CD14-positive monocyte (primary cell): ENCODE measurements at regions not wholly inside any gene's neighbourhood (a gene's known extent, or its start where the extent isn't known, plus 50 kb on each side); places are given as distances from the start of the nearest gene placed in this dataset.

Source experiments
- DNase-seq, 3 donors: peaks; one replicate each; pipeline ENCODE4 v3.0.0-alpha.2; 2011 to 2022
- H2AFZ ChIP-seq: 2 replicates; pipeline ENCODE4 v1.6.0; 2012; ENCODE audit warnings: mild to moderate bottlenecking, low read depth, low read length, inconsistent platforms; ENCODE audit not compliant: insufficient read depth, poor library complexity, severe bottlenecking
- H3K27ac ChIP-seq, 2 donors: 1 replicate in 1 of 2; 2 replicates in 1 of 2; pipeline ENCODE4 v1.5.1; 2012 to 2013; ENCODE audit warnings: low read length in 2 of 2, control low read depth in 1 of 2, inconsistent platforms in 1 of 2, low read depth in 1 of 2, mild to moderate bottlenecking in 1 of 2
- H3K27me3 ChIP-seq, 2 donors: one replicate each; pipeline versions ENCODE4 v1.6.0 to v1.6.1; 2011 to 2013; ENCODE audit warnings: low read length in 2 of 2; ENCODE audit not compliant: control insufficient read depth in 2 of 2, insufficient read depth in 2 of 2
- H3K36me3 ChIP-seq, 2 donors: replicated peaks in 1 of 2; 1 replicate in 1 of 2; 2 replicates in 1 of 2; pipeline versions ENCODE4 v1.5.1 to v1.6.1; 2012 to 2013; ENCODE audit warnings: low read length in 2 of 2, control low read depth in 1 of 2, inconsistent platforms in 1 of 2, mild to moderate bottlenecking in 1 of 2; ENCODE audit not compliant: insufficient read depth in 2 of 2, control insufficient read depth in 1 of 2
- H3K4me1 ChIP-seq, 2 donors: 1 replicate in 1 of 2; 2 replicates in 1 of 2; pipeline versions ENCODE4 v1.5.1 to v1.6.1; 2012 to 2013; ENCODE audit warnings: low read length in 2 of 2, control low read depth in 1 of 2, inconsistent platforms in 1 of 2, mild to moderate bottlenecking in 1 of 2, moderate library complexity in 1 of 2; ENCODE audit not compliant: insufficient read depth in 2 of 2, control insufficient read depth in 1 of 2
- H3K4me2 ChIP-seq: replicated peaks from 2 replicates; pipeline ENCODE3; 2012; ENCODE audit warnings: low read length, moderate library complexity, mild to moderate bottlenecking; ENCODE audit not compliant: poor library complexity, severe bottlenecking; ENCODE audit errors: extremely low read depth
- H3K4me3 ChIP-seq, 3 experiments: fragments of 200-600 bp in 1 of 3; sonication (generic) in 1 of 3; replicated peaks in 1 of 3; 1 replicate in 2 of 3; 2 replicates in 1 of 3; pipeline ENCODE4 v1.5.1; 2011 to 2013; ENCODE audit warnings: low read length in 3 of 3, mild to moderate bottlenecking in 3 of 3, control low read depth in 2 of 3, low read depth in 2 of 3, inconsistent platforms in 1 of 3, moderate library complexity in 1 of 3
- H3K79me2 ChIP-seq: 2 replicates; pipeline ENCODE4 v1.6.0; 2012; ENCODE audit warnings: mild to moderate bottlenecking, control low read depth, inconsistent platforms, low read length, moderate library complexity; ENCODE audit not compliant: insufficient read depth
- H3K9ac ChIP-seq: 2 replicates; pipeline ENCODE4 v1.6.0; 2017; ENCODE audit warnings: low read length, mild to moderate bottlenecking; ENCODE audit not compliant: insufficient read depth, poor library complexity, severe bottlenecking
- H3K9me3 ChIP-seq, 2 donors: replicated peaks in 1 of 2; 1 replicate in 1 of 2; 2 replicates in 1 of 2; pipeline versions ENCODE4 v1.5.1 to v1.6.1; 2012 to 2013; ENCODE audit warnings: low read length in 2 of 2, control low read depth in 1 of 2; ENCODE audit not compliant: control insufficient read depth in 1 of 2, insufficient read depth in 1 of 2
- H4K20me1 ChIP-seq: 2 replicates; pipeline ENCODE4 v1.6.0; 2012; ENCODE audit warnings: mild to moderate bottlenecking, low read length, control low read depth, moderate library complexity; ENCODE audit not compliant: insufficient read depth
- H3K27ac Mint-ChIP-seq, 7 donors: one replicate each; pipeline ENCODE4 v1.8.0; 2020; ENCODE audit warnings: mild to moderate bottlenecking in 7 of 7, mixed read lengths in 7 of 7, moderate library complexity in 6 of 7, inconsistent platforms in 2 of 7
- H3K27me3 Mint-ChIP-seq, 3 donors: one replicate each; pipeline ENCODE4 v1.8.0; 2021 to 2022; ENCODE audit warnings: low read depth in 3 of 3, mild to moderate bottlenecking in 3 of 3, mixed read lengths in 3 of 3, moderate library complexity in 3 of 3, inconsistent platforms in 1 of 3
- H3K36me3 Mint-ChIP-seq, 2 donors: one replicate each; pipeline ENCODE4 v1.8.0; 2020; ENCODE audit warnings: mixed read lengths in 2 of 2, inconsistent platforms in 1 of 2, mild to moderate bottlenecking in 1 of 2
- H3K4me1 Mint-ChIP-seq: one replicate; pipeline ENCODE4 v1.8.0; 2020; ENCODE audit warnings: mild to moderate bottlenecking, mixed read lengths
- H3K4me3 Mint-ChIP-seq, 2 donors: one replicate each; pipeline ENCODE4 v1.8.0; 2020; ENCODE audit warnings: mild to moderate bottlenecking in 2 of 2, mixed read lengths in 2 of 2, moderate library complexity in 1 of 2
- H3K9me3 Mint-ChIP-seq, 7 donors: one replicate each; pipeline ENCODE4 v1.8.0; 2020 to 2022; ENCODE audit warnings: mixed read lengths in 7 of 7, mild to moderate bottlenecking in 6 of 7, moderate library complexity in 6 of 7, inconsistent platforms in 2 of 7
- WGBS: methylation state at CpG from one replicate; pipeline ENCODE4 v1.1.5; 2013; ENCODE audit warnings: missing lambda C conversion rate; ENCODE audit not compliant: insufficient coverage; 5-methylcytosine and 5-hydroxymethylcytosine counted together
- intact Hi-C, 2 donors: fragments of 100-400 bp; cut with micrococcal nuclease; formaldehyde crosslinking; loops; one replicate each; pipeline versions ENCODE4 v1.15.0 to v1.15.1; 2023
- TF ChIP-seq, protein P1 (sequence below): fragments of 200-600 bp; IDR thresholded peaks from one replicate; pipeline ENCODE4 v1.8.0; 2022; ENCODE audit warnings: antibody characterized with exemption, mild to moderate bottlenecking

DNA sequence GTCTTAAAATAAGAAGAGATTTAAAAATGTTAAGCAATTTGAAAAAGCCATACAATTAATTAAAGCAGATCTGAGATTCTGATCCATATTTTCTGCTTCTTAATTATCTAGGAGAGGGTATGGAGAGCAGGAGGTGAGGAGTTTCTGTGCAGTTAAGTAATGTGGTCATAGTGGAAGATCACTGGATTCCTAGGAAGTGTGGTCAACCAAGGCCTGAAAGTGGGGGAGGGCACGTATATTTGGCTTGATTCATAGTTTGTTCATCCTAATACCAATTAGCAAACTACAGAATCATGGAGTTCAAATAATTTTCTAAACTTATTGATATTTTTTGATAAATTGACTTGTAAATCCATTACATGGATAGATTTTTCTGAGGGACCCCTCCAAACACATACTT is 768.3 kb downstream of the RAPGEF2 start:
- no peak overlapping the region for H3K27ac Mint-ChIP-seq
- Histone ChIP-seq H3K4me2 (no peak overlapping the region), H3K4me3 (no peak overlapping the region), H3K4me1 (no peaks in the 10 kb centered on the region), H3K36me3 (no peaks in the 10 kb centered on the region), H3K79me2 (no peaks in the 10 kb centered on the region), H3K27ac (no peak overlapping the region), H3K9ac (no peak overlapping the region), H4K20me1 (no peaks in the 10 kb centered on the region), H3K9me3 (peaks cover 0 to 3% of the 10 kb centered on the region in 2 donors), H2AFZ (no peak overlapping the region), H3K27me3 (no peaks in the 10 kb centered on the region)
- no peaks in the 10 kb centered on the region for H3K36me3 Mint-ChIP-seq
- TF ChIP-seq, protein P1, sequence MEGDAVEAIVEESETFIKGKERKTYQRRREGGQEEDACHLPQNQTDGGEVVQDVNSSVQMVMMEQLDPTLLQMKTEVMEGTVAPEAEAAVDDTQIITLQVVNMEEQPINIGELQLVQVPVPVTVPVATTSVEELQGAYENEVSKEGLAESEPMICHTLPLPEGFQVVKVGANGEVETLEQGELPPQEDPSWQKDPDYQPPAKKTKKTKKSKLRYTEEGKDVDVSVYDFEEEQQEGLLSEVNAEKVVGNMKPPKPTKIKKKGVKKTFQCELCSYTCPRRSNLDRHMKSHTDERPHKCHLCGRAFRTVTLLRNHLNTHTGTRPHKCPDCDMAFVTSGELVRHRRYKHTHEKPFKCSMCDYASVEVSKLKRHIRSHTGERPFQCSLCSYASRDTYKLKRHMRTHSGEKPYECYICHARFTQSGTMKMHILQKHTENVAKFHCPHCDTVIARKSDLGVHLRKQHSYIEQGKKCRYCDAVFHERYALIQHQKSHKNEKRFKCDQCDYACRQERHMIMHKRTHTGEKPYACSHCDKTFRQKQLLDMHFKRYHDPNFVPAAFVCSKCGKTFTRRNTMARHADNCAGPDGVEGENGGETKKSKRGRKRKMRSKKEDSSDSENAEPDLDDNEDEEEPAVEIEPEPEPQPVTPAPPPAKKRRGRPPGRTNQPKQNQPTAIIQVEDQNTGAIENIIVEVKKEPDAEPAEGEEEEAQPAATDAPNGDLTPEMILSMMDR: no peak
- peaks cover 2 to 9% (median 2%) of the 10 kb centered on the region in 7 donors for H3K9me3 Mint-ChIP-seq
- no peaks in the 10 kb centered on the region for H3K4me1 Mint-ChIP-seq
- H3K4me3 Mint-ChIP-seq: no peak overlapping the region
- no CpG with 5 or more reads among the region's 1 CpG for WGBS
- H3K27me3 Mint-ChIP-seq: no peaks in the 10 kb centered on the region
- intact Hi-C loops: no loop called here
- no peak for DNase-seq

DNA sequence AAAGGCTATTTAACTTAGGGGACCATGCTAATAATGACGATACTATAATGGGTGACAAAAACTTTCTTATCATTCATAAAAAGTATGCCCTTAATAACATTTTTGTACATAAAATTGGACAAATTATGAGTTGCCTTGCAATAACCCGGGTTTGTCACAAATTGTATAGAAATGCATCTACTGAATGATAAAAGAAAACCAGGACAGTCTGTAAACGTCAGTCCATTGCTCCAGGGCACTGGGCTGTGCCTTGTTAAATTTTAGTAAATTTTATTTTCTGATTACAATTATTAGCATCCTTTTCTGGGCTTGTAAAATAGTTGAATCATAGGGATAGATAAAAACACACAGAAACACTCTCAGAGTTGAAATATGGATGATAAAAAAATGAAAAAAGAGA is 778.3 kb downstream of the RAPGEF2 start:
- no peak overlapping the region for H3K27ac Mint-ChIP-seq
- no peak overlapping the region for H3K4me3 ChIP-seq
- no peaks in the 10 kb centered on the region for H3K4me1 Mint-ChIP-seq
- H3K79me2 ChIP-seq: no peaks in the 10 kb centered on the region
- peaks cover 0 to 11% of the 10 kb centered on the region in 2 donors for H3K9me3 ChIP-seq
- H3K9ac ChIP-seq: no peak overlapping the region
- no peak overlapping the region for H3K27ac ChIP-seq
- H3K9me3 Mint-ChIP-seq: peaks cover 0 to 9% (median 7%) of the 10 kb centered on the region in 7 donors
- H3K4me2 ChIP-seq: no peak overlapping the region
- H2AFZ ChIP-seq: no peak overlapping the region
- H3K36me3 ChIP-seq: no peaks in the 10 kb centered on the region
- no peak for DNase-seq
- no CpG with 5 or more reads among the region's 3 CpGs for WGBS
- no peaks in the 10 kb centered on the region for H3K27me3 ChIP-seq
- H3K4me3 Mint-ChIP-seq: no peak overlapping the region
- H4K20me1 ChIP-seq: no peaks in the 10 kb centered on the region
- H3K36me3 Mint-ChIP-seq: no peaks in the 10 kb centered on the region
- no peaks in the 10 kb centered on the region for H3K4me1 ChIP-seq
- H3K27me3 Mint-ChIP-seq: no peaks in the 10 kb centered on the region
- intact Hi-C loops: no loop called here
- TF ChIP-seq, protein P1: no peak
